Endothelial cell of umbilical vein (primary cell): ENCODE measurements at regions not wholly inside any gene's neighbourhood (a gene's known extent, or its start where the extent isn't known, plus 50 kb on each side); places are given as distances from the start of the nearest gene placed in this dataset.

Source experiments
- BruUV-seq: library from RNA; stranded (reverse); fragments of 400-500 nt; replicated peaks from 2 replicates; lab custom pipeline; 2021; lab: Mats Ljungman, UMichigan
- CTCF ChIA-PET: fragments of 300-600, 350-600 bp; sonication (Branson Sonifier 250); formaldehyde crosslinking; loops from one replicate; lab custom pipeline; 2021; ENCODE audit warnings: antibody characterized with exemption, inconsistent platforms; lab: Charles Lee
- POLR2A ChIA-PET: fragments of 300-600, 350-600 bp; sonication (Branson Sonifier 250); formaldehyde crosslinking; loops from one replicate; lab custom pipeline; 2021; ENCODE audit warnings: antibody characterized with exemption, inconsistent platforms; lab: Charles Lee
- DNase-seq: peaks from one replicate; pipeline ENCODE4 v3.0.0-alpha.2; 2011; ENCODE audit warnings: low read depth, low spot score
- FAIRE-seq: peaks from 2 replicates; lab custom pipeline; 2011; peaks lifted over from hg19 to GRCh38; lab: Jason Lieb, UNC
- H2AFZ ChIP-seq: 2 replicates; pipeline ENCODE4 v1.6.0; 2012; ENCODE audit warnings: low read depth, low read length, control low read depth, inconsistent platforms
- H3K27ac ChIP-seq: 2 replicates; pipeline ENCODE4 v1.5.1; 2011; ENCODE audit warnings: low read depth, mild to moderate bottlenecking, control low read depth, low read length, moderate library complexity; ENCODE audit not compliant: insufficient read depth
- H3K27me3 ChIP-seq, 2 experiments: 2 replicates each; pipeline versions ENCODE4 v1.6.0 to v1.6.1; 2011; ENCODE audit warnings: low read length in 2 of 2, mixed read lengths in 1 of 2; ENCODE audit not compliant: control insufficient read depth in 2 of 2, insufficient read depth in 2 of 2
- H3K36me3 ChIP-seq, 2 experiments: 2 replicates in 1 of 2; 3 replicates in 1 of 2; pipeline ENCODE4 v1.5.1; 2011; ENCODE audit warnings: low read length in 2 of 2, mild to moderate bottlenecking in 1 of 2, moderate library complexity in 1 of 2; ENCODE audit not compliant: control insufficient read depth in 2 of 2, insufficient read depth in 2 of 2; ENCODE audit errors: extremely low read depth in 1 of 2
- H3K4me1 ChIP-seq: 3 replicates; pipeline ENCODE4 v1.5.1; 2011; ENCODE audit warnings: mild to moderate bottlenecking, low read length; ENCODE audit not compliant: control insufficient read depth, insufficient read depth; ENCODE audit errors: extremely low read depth
- H3K4me2 ChIP-seq: 2 replicates; pipeline ENCODE4 v1.6.1; 2011; ENCODE audit warnings: low read length, control low read depth, mixed read lengths; ENCODE audit not compliant: insufficient read depth
- H3K4me3 ChIP-seq, 3 experiments: fragments of 200-600 bp in 1 of 3; sonication (generic), shearing (Covaris generic) in 1 of 3; replicated peaks in 1 of 3; 2 replicates each; pipeline ENCODE4 v1.5.1; 2011 to 2016; ENCODE audit warnings: control low read depth in 3 of 3, low read length in 3 of 3, mild to moderate bottlenecking in 2 of 3, inconsistent platforms in 1 of 3, low read depth in 1 of 3, moderate library complexity in 1 of 3; ENCODE audit not compliant: insufficient read depth in 1 of 3
- H3K79me2 ChIP-seq: 2 replicates; pipeline ENCODE4 v1.6.0; 2012; ENCODE audit warnings: low read length, inconsistent platforms; ENCODE audit not compliant: control insufficient read depth, insufficient read depth
- H3K9ac ChIP-seq: replicated peaks from 2 replicates; pipeline ENCODE3; 2011; ENCODE audit warnings: low read length, control low read depth; ENCODE audit not compliant: insufficient read depth; ENCODE audit errors: extremely low read depth
- H3K9me1 ChIP-seq: replicated peaks from 3 replicates; pipeline ENCODE4 v1.6.0; 2011; ENCODE audit warnings: mild to moderate bottlenecking, low read length; ENCODE audit not compliant: control insufficient read depth, insufficient read depth; ENCODE audit errors: extremely low read depth
- H3K9me3 ChIP-seq: replicated peaks from 2 replicates; pipeline ENCODE4 v1.5.1; 2012; ENCODE audit warnings: low read length, inconsistent platforms; ENCODE audit not compliant: control insufficient read depth, insufficient read depth
- H4K20me1 ChIP-seq: replicated peaks from 2 replicates; pipeline ENCODE3; 2011; ENCODE audit warnings: mild to moderate bottlenecking, low read length; ENCODE audit not compliant: control insufficient read depth, insufficient read depth; ENCODE audit errors: extremely low read depth
- EZH2 ChIP-seq: IDR thresholded peaks from 2 replicates; pipeline ENCODE4 v1.6.1; 2012; ENCODE audit warnings: borderline replicate concordance, low read depth, mild to moderate bottlenecking, moderate library complexity, low read length, inconsistent platforms; ENCODE audit not compliant: severe bottlenecking
- FOS ChIP-seq: IDR thresholded peaks from 2 replicates; pipeline ENCODE4 v1.6.1; 2011; ENCODE audit warnings: mild to moderate bottlenecking, low read length, moderate library complexity, borderline replicate concordance; ENCODE audit not compliant: insufficient read depth
- GATA2 ChIP-seq: IDR thresholded peaks from 2 replicates; pipeline ENCODE4 v1.7.0; 2011; ENCODE audit warnings: low read depth, mild to moderate bottlenecking, moderate library complexity, mixed read lengths, low read length; ENCODE audit not compliant: insufficient read length, insufficient read depth
- JUN ChIP-seq: IDR thresholded peaks from 2 replicates; pipeline ENCODE4 v1.6.1; 2011; ENCODE audit warnings: borderline replicate concordance, low read depth; ENCODE audit not compliant: insufficient read length, insufficient read depth
- MAX ChIP-seq: IDR thresholded peaks from 2 replicates; pipeline ENCODE4 v1.6.1; 2011; ENCODE audit not compliant: insufficient read depth, insufficient read length
- MYC ChIP-seq: IDR thresholded peaks from one replicate; pipeline ENCODE4 v1.6.1; 2011; ENCODE audit warnings: mild to moderate bottlenecking, low read depth, low read length
- POLR2A ChIP-seq: IDR thresholded peaks from 2 replicates; pipeline ENCODE4 v1.6.1; 2012; ENCODE audit warnings: low read depth, mild to moderate bottlenecking, control low read depth, low read length
- POLR2AphosphoS5 ChIP-seq: IDR thresholded peaks from 2 replicates; pipeline ENCODE4 v1.6.1; 2012; ENCODE audit warnings: low read depth, mild to moderate bottlenecking, control low read depth, low read length, moderate library complexity; ENCODE audit not compliant: insufficient read depth
- dilution Hi-C: fragments of 300-500 bp; cut with MboI; formaldehyde crosslinking; loops from one replicate; pipeline ENCODE4 v1.15.0; 2019; ENCODE audit warnings: low sequenced_read_pairs; ENCODE audit not compliant: extremely low pct_ligation_motif_present
- intact Hi-C: fragments of 100-400 bp; cut with micrococcal nuclease; formaldehyde crosslinking; loops from one replicate; pipeline ENCODE4 v1.10.0; 2022
- TF ChIP-seq, protein P1 (sequence below), 2 donors: IDR thresholded peaks; 1 replicate in 1 of 2; 2 replicates in 1 of 2; pipeline ENCODE4 v1.5.1; 2011; ENCODE audit warnings: low read length in 2 of 2, mild to moderate bottlenecking in 2 of 2, moderate library complexity in 2 of 2, control low read depth in 1 of 2, inconsistent platforms in 1 of 2, low read depth in 1 of 2; ENCODE audit not compliant: insufficient read depth in 1 of 2; ENCODE audit errors: extremely low read depth in 1 of 2

- no peak for TF ChIP-seq GATA2
- TF ChIP-seq EZH2: no peak
- TF ChIP-seq JUN: no peak
- no peak for TF ChIP-seq POLR2AphosphoS5
- TF ChIP-seq FOS: no peak
- TF ChIP-seq POLR2A: no peak
- TF ChIP-seq MYC: no peak
- no peak for TF ChIP-seq MAX
- TF ChIP-seq, protein P1, sequence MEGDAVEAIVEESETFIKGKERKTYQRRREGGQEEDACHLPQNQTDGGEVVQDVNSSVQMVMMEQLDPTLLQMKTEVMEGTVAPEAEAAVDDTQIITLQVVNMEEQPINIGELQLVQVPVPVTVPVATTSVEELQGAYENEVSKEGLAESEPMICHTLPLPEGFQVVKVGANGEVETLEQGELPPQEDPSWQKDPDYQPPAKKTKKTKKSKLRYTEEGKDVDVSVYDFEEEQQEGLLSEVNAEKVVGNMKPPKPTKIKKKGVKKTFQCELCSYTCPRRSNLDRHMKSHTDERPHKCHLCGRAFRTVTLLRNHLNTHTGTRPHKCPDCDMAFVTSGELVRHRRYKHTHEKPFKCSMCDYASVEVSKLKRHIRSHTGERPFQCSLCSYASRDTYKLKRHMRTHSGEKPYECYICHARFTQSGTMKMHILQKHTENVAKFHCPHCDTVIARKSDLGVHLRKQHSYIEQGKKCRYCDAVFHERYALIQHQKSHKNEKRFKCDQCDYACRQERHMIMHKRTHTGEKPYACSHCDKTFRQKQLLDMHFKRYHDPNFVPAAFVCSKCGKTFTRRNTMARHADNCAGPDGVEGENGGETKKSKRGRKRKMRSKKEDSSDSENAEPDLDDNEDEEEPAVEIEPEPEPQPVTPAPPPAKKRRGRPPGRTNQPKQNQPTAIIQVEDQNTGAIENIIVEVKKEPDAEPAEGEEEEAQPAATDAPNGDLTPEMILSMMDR (IDR thresholded peaks at IDR 0.05; ENCODE audit: extremely low read depth in 1 of 2, insufficient read depth in 1 of 2, low read depth in 1 of 2, low read length in 2 of 2): no peak
- intact Hi-C loops (no loop called here), dilution Hi-C loops (no loop called here)
- no peaks in the 10 kb centered on the region for H3K27me3 ChIP-seq
- H3K9me1 ChIP-seq: no peaks in the 10 kb centered on the region
- no peak overlapping the region for H3K4me2 ChIP-seq
- H3K4me1 ChIP-seq: no peaks in the 10 kb centered on the region
- no peak overlapping the region for H2AFZ ChIP-seq
- DNase-seq (no peak), FAIRE-seq (no peak)
- H3K79me2 ChIP-seq: no peaks in the 10 kb centered on the region
- ChIA-PET CTCF (no interaction called here), POLR2A (no interaction called here)
- H3K9me3 ChIP-seq: no peaks in the 10 kb centered on the region
- no peaks in the 10 kb centered on the region for H4K20me1 ChIP-seq
- H3K36me3 ChIP-seq: no peaks in the 10 kb centered on the region
- H3K4me3 ChIP-seq: no peak overlapping the region
- H3K27ac ChIP-seq: no peak overlapping the region
- BruUV-seq: no TSS peak
- H3K9ac ChIP-seq: no peak overlapping the region
Measured at GRCh38 chr20:62560162-62560561, 82.1 kb upstream of the SLCO4A1 start.
